Glutamatergic neuron (in vitro differentiated cells): ENCODE measurements at regions not wholly inside any gene's neighbourhood (a gene's known extent, or its start where the extent isn't known, plus 50 kb on each side); places are given as distances from the start of the nearest gene placed in this dataset.

Source experiments
- DNase-seq: peaks from one replicate; pipeline ENCODE4 v3.0.0; 2022
- H3K27ac Mint-ChIP-seq: one replicate; pipeline ENCODE4 v1.8.0; 2020; ENCODE audit warnings: mild to moderate bottlenecking, mixed read lengths, inconsistent platforms; ENCODE audit not compliant: unreplicated experiment
- H3K27me3 Mint-ChIP-seq: one replicate; pipeline ENCODE4 v1.8.0; 2020; ENCODE audit warnings: mild to moderate bottlenecking, moderate library complexity, mixed read lengths, inconsistent platforms; ENCODE audit not compliant: unreplicated experiment
- H3K36me3 Mint-ChIP-seq: one replicate; pipeline ENCODE4 v1.8.0; 2020; ENCODE audit warnings: mild to moderate bottlenecking, mixed read lengths, inconsistent platforms; ENCODE audit not compliant: unreplicated experiment
- H3K4me1 Mint-ChIP-seq: one replicate; pipeline ENCODE4 v1.8.0; 2020; ENCODE audit warnings: mild to moderate bottlenecking, low read depth, mixed read lengths, inconsistent platforms; ENCODE audit not compliant: unreplicated experiment
- H3K4me3 Mint-ChIP-seq: one replicate; pipeline ENCODE4 v1.8.0; 2020; ENCODE audit warnings: mild to moderate bottlenecking, mixed read lengths, inconsistent platforms; ENCODE audit not compliant: unreplicated experiment
- H3K9me3 Mint-ChIP-seq: one replicate; pipeline ENCODE4 v1.8.0; 2020; ENCODE audit warnings: mild to moderate bottlenecking, moderate library complexity, mixed read lengths, inconsistent platforms; ENCODE audit not compliant: unreplicated experiment
- CTCF ChIP-seq: fragments of 200-600 bp; sonication (generic); IDR thresholded peaks from one replicate; pipeline ENCODE4 v1.5.0; 2021; ENCODE audit not compliant: partially characterized antibody, unreplicated experiment

DNA sequence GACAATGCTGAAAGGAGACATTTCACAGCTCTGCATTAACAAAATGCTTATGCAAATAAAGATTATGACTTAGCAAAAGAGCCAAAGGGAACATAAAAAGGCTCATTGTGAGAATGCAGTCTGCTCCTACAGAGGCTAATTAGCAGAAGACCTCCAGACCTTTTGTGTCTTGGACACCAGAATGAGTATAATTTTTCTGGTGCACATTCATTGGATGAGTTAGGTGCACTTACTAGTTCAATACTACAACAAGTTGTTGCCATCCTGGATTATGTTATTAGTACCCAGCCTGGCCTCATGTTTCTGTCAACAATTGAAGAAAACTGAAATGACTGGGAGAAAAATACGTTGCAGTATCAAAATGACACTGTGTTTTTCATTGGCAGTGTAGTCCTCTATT lies 613.2 kb upstream of the CHORDC1 start:
- Mint-ChIP-seq H3K36me3 (no peaks in the 10 kb centered on the region), H3K4me3 (no peak overlapping the region), H3K27me3 (peaks cover 2% of the 10 kb centered on the region), H3K9me3 (no peaks in the 10 kb centered on the region), H3K4me1 (peaks cover 4% of the 10 kb centered on the region), H3K27ac (no peak overlapping the region)
- TF ChIP-seq CTCF, result no peak
- no peak for DNase-seq

- TF ChIP-seq CTCF, result no peak
- no peak for DNase-seq
- H3K4me3 Mint-ChIP-seq, result no peak overlapping the region
- no peak overlapping the region for H3K27ac Mint-ChIP-seq
- no peaks in the 10 kb centered on the region for H3K27me3 Mint-ChIP-seq
- no peaks in the 10 kb centered on the region for H3K4me1 Mint-ChIP-seq
- H3K36me3 Mint-ChIP-seq, result no peaks in the 10 kb centered on the region
- H3K9me3 Mint-ChIP-seq, result no peaks in the 10 kb centered on the region
Observed at GRCh38 chr11:90823446-90823845, 600.6 kb upstream of the CHORDC1 start.

- H3K36me3 Mint-ChIP-seq, result no peaks in the 10 kb centered on the region
- no peak overlapping the region for H3K4me3 Mint-ChIP-seq
- no peak for TF ChIP-seq CTCF
- no peaks in the 10 kb centered on the region for H3K9me3 Mint-ChIP-seq
- no peaks in the 10 kb centered on the region for H3K4me1 Mint-ChIP-seq
- H3K27me3 Mint-ChIP-seq, result no peaks in the 10 kb centered on the region
- no peak for DNase-seq
- no peak overlapping the region for H3K27ac Mint-ChIP-seq
Observed at GRCh38 chr11:90822996-90823395, 600.1 kb upstream of the CHORDC1 start.

GRCh38 chr11:90818196-90818745 lies 595.4 kb upstream of the CHORDC1 start:
- no peak for TF ChIP-seq CTCF
- H3K27me3 Mint-ChIP-seq, result no peaks in the 10 kb centered on the region
- no peaks in the 10 kb centered on the region for H3K36me3 Mint-ChIP-seq
- H3K27ac Mint-ChIP-seq, result no peak overlapping the region
- H3K9me3 Mint-ChIP-seq, result no peaks in the 10 kb centered on the region
- H3K4me1 Mint-ChIP-seq, result no peaks in the 10 kb centered on the region
- H3K4me3 Mint-ChIP-seq, result no peak overlapping the region
- no peak for DNase-seq

DNA sequence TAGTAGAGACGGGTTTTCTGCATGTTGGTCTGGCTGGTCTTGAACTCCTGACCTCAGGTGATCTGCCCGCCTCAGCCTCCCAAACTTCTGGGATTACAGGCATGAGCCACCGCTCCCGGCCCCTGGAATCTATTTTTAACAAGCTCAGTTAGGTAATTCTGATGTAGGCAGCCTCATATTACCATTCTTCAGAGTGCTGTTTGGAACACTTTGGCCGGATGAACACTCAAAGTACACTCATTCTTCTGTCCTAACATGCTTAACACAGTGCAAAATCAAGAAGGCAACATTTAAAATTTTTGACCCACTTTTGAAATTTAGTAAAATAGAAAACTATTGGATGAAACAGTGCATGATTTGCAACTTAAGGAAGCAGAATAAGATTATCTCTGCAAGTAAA lies 586.7 kb upstream of the CHORDC1 start:
- no peak for TF ChIP-seq CTCF
- DNase-seq, result no peak
- no peak overlapping the region for H3K4me3 Mint-ChIP-seq
- H3K9me3 Mint-ChIP-seq, result no peaks in the 10 kb centered on the region
- H3K27me3 Mint-ChIP-seq, result peaks cover 2% of the 10 kb centered on the region
- H3K4me1 Mint-ChIP-seq, result peaks cover 2% of the 10 kb centered on the region
- no peak overlapping the region for H3K27ac Mint-ChIP-seq
- no peaks in the 10 kb centered on the region for H3K36me3 Mint-ChIP-seq
